Keratinocyte (primary cell): ENCODE measurements at regions not wholly inside any gene's neighbourhood (a gene's known extent, or its start where the extent isn't known, plus 50 kb on each side); places are given as distances from the start of the nearest gene placed in this dataset.

Source experiments
- DNase-seq: peaks from one replicate; pipeline ENCODE4 v3.0.0-alpha.2; 2011; ENCODE audit warnings: low read depth, missing footprints, low spot score
- FAIRE-seq: peaks from 2 replicates; lab custom pipeline; 2011; peaks lifted over from hg19 to GRCh38; lab: Jason Lieb, UNC
- H2AFZ ChIP-seq: 2 replicates; pipeline ENCODE4 v1.6.0; 2012; ENCODE audit warnings: low read length, control low read depth, inconsistent platforms; ENCODE audit not compliant: control insufficient read depth
- H3K27ac ChIP-seq: 2 replicates; pipeline ENCODE4 v1.5.1; 2011; ENCODE audit warnings: low read length; ENCODE audit not compliant: control insufficient read depth, insufficient read depth
- H3K27me3 ChIP-seq: 3 replicates; pipeline ENCODE4 v1.6.0; 2011; ENCODE audit warnings: low read length; ENCODE audit not compliant: control insufficient read depth, insufficient read depth; ENCODE audit errors: extremely low read depth
- H3K36me3 ChIP-seq, 2 experiments: 2 replicates in 1 of 2; 3 replicates in 1 of 2; pipeline ENCODE4 v1.5.1; 2011; ENCODE audit warnings: low read length in 2 of 2, mild to moderate bottlenecking in 1 of 2; ENCODE audit not compliant: control insufficient read depth in 2 of 2, insufficient read depth in 2 of 2; ENCODE audit errors: extremely low read depth in 1 of 2
- H3K4me1 ChIP-seq: 3 replicates; pipeline ENCODE4 v1.5.1; 2011; ENCODE audit warnings: low read length; ENCODE audit not compliant: control insufficient read depth, insufficient read depth; ENCODE audit errors: extremely low read depth
- H3K4me2 ChIP-seq: 3 replicates; pipeline ENCODE4 v1.6.0; 2011; ENCODE audit warnings: low read depth, low read length; ENCODE audit not compliant: control insufficient read depth, insufficient read depth; ENCODE audit errors: extremely low read depth
- H3K4me3 ChIP-seq, 3 experiments: fragments of 200-600 bp in 1 of 3; sonication (generic) in 1 of 3; 2 replicates in 2 of 3; 3 replicates in 1 of 3; pipeline ENCODE4 v1.5.1; 2011 to 2016; ENCODE audit warnings: low read length in 3 of 3, mild to moderate bottlenecking in 3 of 3, control low read depth in 2 of 3, inconsistent platforms in 1 of 3, low read depth in 1 of 3, mixed read lengths in 1 of 3, mixed run types in 1 of 3, moderate library complexity in 1 of 3; ENCODE audit not compliant: control insufficient read depth in 2 of 3, insufficient read depth in 2 of 3; ENCODE audit errors: extremely low read depth in 1 of 3
- H3K79me2 ChIP-seq: 2 replicates; pipeline ENCODE4 v1.6.0; 2012; ENCODE audit warnings: low read length; ENCODE audit not compliant: control insufficient read depth, insufficient read depth
- H3K9ac ChIP-seq: 3 replicates; pipeline ENCODE4 v1.6.0; 2011; ENCODE audit warnings: low read length; ENCODE audit not compliant: control insufficient read depth, insufficient read depth; ENCODE audit errors: extremely low read depth
- H3K9me1 ChIP-seq: 3 replicates; pipeline ENCODE4 v1.6.0; 2011; ENCODE audit warnings: low read length; ENCODE audit not compliant: control insufficient read depth, insufficient read depth; ENCODE audit errors: extremely low read depth
- H3K9me3 ChIP-seq: 2 replicates; pipeline ENCODE4 v1.5.1; 2012; ENCODE audit warnings: low read depth, low read length; ENCODE audit not compliant: control insufficient read depth
- H4K20me1 ChIP-seq: 3 replicates; pipeline ENCODE4 v1.6.0; 2011; ENCODE audit warnings: low read length; ENCODE audit not compliant: control insufficient read depth, insufficient read depth; ENCODE audit errors: extremely low read depth
- CTCF ChIP-seq, 3 experiments: IDR thresholded peaks in 1 of 3; conservative IDR thresholded peaks in 1 of 3; optimal IDR thresholded peaks in 1 of 3; 2 replicates in 2 of 3; 3 replicates in 1 of 3; pipeline versions ENCODE3 to v1.5.1; 2011; ENCODE audit warnings: low read length in 3 of 3, mild to moderate bottlenecking in 3 of 3, moderate library complexity in 2 of 3, control low read depth in 1 of 3, inconsistent platforms in 1 of 3; ENCODE audit not compliant: insufficient read depth in 2 of 3; ENCODE audit errors: extremely low read depth in 1 of 3
- EZH2 ChIP-seq: IDR thresholded peaks from one replicate; pipeline ENCODE4 v1.6.1; 2012; ENCODE audit warnings: inconsistent platforms, mild to moderate bottlenecking, low read length, moderate library complexity
- dilution Hi-C: fragments of 300-500 bp; cut with MboI; formaldehyde crosslinking; loops from one replicate; pipeline ENCODE4 v1.7.0; 2020; ENCODE audit warnings: low sequenced_read_pairs; ENCODE audit not compliant: extremely low pct_ligation_motif_present

GRCh38 chr6:10190042-10190441 is 224.8 kb downstream of the TFAP2A start:
- Histone ChIP-seq H2AFZ (no peak overlapping the region), H3K9me1 (no peaks in the 10 kb centered on the region), H3K27me3 (no peaks in the 10 kb centered on the region), H3K9ac (no peak overlapping the region), H3K4me1 (peaks cover 9% of the 10 kb centered on the region), H3K4me2 (no peak overlapping the region), H3K9me3 (no peaks in the 10 kb centered on the region), H4K20me1 (no peaks in the 10 kb centered on the region), H3K4me3 (no peak overlapping the region), H3K27ac (no peak overlapping the region), H3K79me2 (no peaks in the 10 kb centered on the region), H3K36me3 (no peaks in the 10 kb centered on the region)
- TF ChIP-seq EZH2 (no peak), CTCF (optimal IDR thresholded peaks at IDR 0.05 in 1 of 3, IDR thresholded peaks at IDR 0.05 in 1 of 3, conservative IDR thresholded peaks at IDR 0.05 in 1 of 3; ENCODE audit: extremely low read depth in 1 of 3, insufficient read depth in 2 of 3, low read length in 3 of 3) (no peak)
- FAIRE-seq (peak; percentile 88), DNase-seq (no peak)
- dilution Hi-C loops: no loop called here

- no peak for TF ChIP-seq CTCF (optimal IDR thresholded peaks at IDR 0.05 in 1 of 3, IDR thresholded peaks at IDR 0.05 in 1 of 3, conservative IDR thresholded peaks at IDR 0.05 in 1 of 3; ENCODE audit: extremely low read depth in 1 of 3, insufficient read depth in 2 of 3, low read length in 3 of 3)
- H3K36me3 ChIP-seq: no peaks in the 10 kb centered on the region
- H3K27ac ChIP-seq: no peak overlapping the region
- peaks cover 8% of the 10 kb centered on the region for H3K4me1 ChIP-seq
- H3K9ac ChIP-seq: no peak overlapping the region
- no peaks in the 10 kb centered on the region for H3K9me3 ChIP-seq
- H3K27me3 ChIP-seq: no peaks in the 10 kb centered on the region
- H3K79me2 ChIP-seq: no peaks in the 10 kb centered on the region
- no peak overlapping the region for H2AFZ ChIP-seq
- H3K9me1 ChIP-seq: no peaks in the 10 kb centered on the region
- no peak for FAIRE-seq
- H3K4me2 ChIP-seq: no peak overlapping the region
- no peak for DNase-seq
- no peaks in the 10 kb centered on the region for H4K20me1 ChIP-seq
- no peak overlapping the region for H3K4me3 ChIP-seq
- dilution Hi-C loops: no loop called here
These were observed 230.3 kb downstream of the TFAP2A start for GRCh38 chr6:10184371-10185227.
